Skeletal muscle cell (primary cell): ENCODE measurements at regions not wholly inside any gene's neighbourhood (a gene's known extent, or its start where the extent isn't known, plus 50 kb on each side); places are given as distances from the start of the nearest gene placed in this dataset.

Experiments
- DNase-seq: peaks from one replicate; pipeline ENCODE4 v3.0.0-alpha.2; 2010; ENCODE audit warnings: low read depth
- H3K4me3 ChIP-seq: 2 replicates; pipeline ENCODE4 v1.5.1; 2011; ENCODE audit warnings: low read depth, mild to moderate bottlenecking, control low read depth, low read length, moderate library complexity

DNA sequence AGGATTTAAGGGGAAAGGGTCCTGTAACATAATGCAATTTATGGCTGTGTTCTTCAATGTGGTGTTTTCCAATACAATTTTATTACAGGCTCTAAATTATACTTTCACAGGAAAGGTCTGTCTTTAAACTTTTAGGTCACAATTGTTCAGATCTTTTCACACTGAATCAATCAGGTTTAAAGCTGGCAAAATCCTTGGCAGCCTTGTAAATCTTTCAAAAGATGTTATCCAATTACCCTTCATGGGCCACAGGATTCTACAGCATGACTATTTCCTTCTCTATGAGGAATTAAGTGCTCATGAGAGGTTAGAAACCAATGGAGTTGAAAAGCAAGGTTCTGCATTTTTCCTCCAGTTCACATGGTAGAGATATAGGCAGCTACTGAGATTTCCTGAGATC, 211.5 kb upstream of the MIR17HG start:
- H3K4me3 ChIP-seq: no peak overlapping the region
- DNase-seq: no peak

DNA sequence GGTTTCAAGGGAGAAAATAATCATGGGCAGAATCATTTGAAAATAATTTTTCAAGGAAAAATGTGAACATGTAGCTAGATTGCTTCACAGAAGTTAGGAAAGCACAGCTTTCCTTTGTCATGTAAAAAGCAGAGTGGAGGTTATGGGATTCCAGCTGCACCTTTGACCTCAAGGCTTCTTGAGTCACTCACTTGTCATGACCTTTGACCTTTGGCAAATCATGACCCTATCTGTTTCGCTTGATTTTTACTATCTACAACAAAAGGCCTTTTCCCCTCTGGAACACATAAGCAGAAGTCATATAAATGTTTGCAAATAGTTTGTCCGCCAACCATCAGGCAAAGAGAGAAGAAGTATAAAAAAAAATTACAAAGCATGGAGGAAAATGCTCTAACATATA, 210.7 kb upstream of the MIR17HG start:
- DNase-seq: no peak
- H3K4me3 ChIP-seq: no peak overlapping the region

DNA sequence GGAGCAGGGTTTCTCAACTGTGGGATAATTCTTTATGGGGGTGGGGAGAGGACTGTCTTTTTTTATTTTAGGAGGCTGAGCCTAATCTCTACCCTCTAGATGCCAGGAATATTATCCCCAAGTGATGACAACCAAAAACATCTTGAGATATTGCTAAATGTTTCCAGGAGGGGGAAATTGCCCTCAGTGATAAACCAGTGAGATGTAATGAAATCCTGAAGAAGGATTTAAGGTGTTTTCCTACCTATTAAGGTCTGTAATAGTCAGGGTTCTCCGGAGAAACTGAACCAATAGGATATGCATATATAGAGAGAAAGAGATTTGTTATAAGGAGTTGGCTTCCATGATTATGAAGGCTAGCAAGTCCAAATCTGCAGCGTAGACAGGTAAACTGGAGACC, 208.3 kb upstream of the MIR17HG start:
- DNase-seq: no peak

DNA sequence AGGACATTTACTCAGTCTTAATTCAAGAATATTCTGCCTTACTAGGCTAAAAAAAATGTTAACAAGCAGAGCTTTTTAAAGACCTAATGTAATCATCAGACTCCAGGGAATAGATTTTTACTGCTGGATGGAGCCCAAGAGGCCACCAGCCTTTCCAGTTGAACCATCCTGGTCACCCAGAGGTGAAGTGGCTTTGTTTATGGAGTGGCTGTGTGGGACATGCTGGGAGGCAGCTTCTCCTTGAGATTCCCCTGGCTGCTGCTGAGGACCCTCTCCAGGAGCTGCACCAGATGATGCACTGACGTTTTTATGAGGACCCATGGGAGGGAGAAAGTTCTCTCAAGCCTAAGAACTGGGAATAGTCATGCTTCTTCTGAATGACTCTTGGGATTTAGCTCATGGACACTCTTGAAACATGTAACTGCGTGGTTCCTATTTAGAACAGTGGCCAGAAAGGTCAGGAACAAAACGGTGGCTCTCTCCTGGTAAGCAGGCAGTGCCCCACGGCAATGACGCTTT, 205.9 kb upstream of the MIR17HG start:
- DNase-seq: peak; percentile 83
- no peak overlapping the region for H3K4me3 ChIP-seq

More for the DNA sequence above, 208.3 kb upstream of the MIR17HG start:
- no peak overlapping the region for H3K4me3 ChIP-seq

DNA sequence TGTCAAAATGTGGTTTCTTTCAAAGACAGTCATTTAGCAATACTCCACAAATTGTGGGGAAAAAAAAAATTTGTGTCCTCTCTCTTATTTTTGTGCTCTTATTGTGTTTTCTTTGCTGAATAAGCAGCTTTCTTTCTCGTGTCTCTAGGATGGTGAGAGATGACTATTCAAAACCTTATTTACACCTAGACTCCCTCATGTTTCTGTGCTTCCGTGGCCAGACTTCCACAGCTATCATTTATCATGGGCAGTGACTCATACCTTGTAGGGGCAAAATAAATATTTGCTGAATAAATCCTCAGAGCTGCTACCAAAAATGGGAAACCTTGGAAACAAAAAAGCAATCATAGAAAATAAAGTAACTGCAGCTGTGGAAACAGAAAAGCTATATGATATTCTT, 204.9 kb upstream of the MIR17HG start:
- peak; percentile 74 for DNase-seq
- no peak overlapping the region for H3K4me3 ChIP-seq

DNA sequence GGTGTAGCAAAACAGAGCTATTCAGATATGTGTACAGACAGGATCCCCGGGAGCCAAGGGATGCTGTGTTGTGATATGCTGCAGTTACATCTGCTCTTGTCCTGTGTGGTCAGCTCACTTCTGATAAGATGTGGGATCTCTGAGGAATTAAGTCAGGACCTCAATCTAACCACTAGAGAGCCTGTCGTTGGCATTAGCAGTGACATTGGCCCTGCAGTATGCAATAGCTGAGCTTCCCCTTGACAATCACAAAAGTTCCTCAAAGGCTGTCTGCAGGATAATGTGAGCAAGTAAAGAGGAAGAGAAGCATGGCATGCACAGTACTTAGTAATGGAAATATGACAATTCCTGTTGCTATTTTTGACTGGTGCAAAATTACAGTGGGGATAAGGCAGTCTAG, 203.4 kb upstream of the MIR17HG start:
- H3K4me3 ChIP-seq: no peak overlapping the region
- DNase-seq: no peak

DNA sequence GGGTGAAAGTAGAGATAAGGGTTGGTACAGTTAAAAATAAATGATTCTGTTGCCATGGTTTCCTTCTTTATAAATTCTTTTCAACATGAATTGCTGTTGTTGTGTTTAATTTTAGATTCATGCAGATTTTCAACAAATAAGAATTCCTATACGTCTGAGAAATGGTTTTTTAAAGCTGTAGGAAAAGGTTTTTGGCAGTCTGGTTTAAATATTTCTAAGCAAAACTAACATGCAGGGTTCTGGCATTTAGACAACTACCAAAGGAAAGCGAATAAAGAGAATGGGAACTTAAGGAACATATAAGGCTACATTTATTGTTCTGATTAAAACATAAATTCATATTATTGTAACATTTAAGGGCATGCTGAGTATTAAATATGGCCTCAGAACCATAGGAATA, 203.0 kb upstream of the MIR17HG start:
- no peak overlapping the region for H3K4me3 ChIP-seq
- no peak for DNase-seq

DNA sequence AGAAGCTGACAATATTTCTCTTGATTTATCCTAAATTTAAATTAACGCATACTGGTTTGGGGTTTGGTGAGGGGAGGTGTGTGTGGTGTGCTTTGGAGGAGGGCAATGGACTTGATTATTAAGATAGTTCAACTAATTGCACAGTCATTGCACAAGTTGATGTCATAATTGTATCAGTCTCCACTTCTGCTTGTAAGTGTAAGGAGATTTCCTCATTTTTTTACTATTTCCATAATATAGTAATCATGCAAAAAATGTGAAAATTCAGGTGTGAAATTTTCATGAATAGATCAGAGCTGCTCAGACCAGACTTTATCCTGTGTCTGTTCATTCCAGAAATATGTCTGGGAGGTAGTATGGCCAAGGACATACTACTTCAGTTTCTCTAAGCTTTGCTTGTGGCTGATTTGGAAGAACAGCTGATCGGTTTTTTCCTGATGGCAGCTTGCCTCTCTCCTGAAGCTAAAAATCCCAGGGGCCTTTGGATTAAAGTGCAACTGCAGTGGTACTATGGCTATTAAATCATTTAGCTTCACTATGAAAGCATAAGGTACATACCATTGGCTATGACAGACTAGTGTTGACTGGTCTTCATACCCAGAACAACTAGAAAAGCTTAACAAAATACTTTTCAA, 201.8 kb upstream of the MIR17HG start:
- DNase-seq: no peak
- H3K4me3 ChIP-seq: no peak overlapping the region

DNA sequence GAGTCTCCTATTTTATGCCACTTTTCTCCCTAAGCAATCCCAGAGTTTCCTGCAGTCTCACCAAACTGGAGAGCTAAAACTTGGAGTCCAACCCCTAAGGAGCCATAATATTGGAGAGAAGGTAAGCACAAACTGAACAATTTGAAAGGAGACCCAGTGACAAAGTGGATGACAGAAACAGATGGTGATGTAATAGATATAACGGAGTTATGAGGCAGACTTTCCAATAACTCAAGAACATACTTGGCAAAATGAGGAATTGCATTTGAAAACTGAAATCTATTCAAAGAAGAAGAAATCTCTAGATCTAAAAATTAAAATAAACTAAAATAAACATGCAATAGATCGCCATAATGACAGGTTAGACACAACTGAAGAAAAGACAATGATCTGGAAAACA, 200.9 kb upstream of the MIR17HG start:
- no peak for DNase-seq
- H3K4me3 ChIP-seq: no peak overlapping the region

DNA sequence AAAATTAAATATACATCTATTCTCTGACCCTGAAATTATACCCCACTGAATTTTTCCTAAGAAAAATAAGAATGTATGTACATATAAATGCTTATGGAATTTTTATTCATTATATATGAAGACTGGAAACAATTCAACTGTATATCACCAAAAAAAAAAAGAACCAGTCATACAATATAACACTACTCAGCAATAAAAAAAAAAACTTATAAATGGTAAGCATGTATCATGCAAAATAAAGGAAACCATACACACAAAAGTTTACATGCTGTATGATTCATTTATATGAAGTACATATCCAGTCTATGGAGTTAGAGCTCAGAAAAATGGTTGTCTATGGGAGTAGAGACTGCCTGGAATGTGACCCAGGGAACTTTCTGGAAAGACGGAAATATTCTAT, 199.4 kb upstream of the MIR17HG start:
- no peak for DNase-seq

DNA sequence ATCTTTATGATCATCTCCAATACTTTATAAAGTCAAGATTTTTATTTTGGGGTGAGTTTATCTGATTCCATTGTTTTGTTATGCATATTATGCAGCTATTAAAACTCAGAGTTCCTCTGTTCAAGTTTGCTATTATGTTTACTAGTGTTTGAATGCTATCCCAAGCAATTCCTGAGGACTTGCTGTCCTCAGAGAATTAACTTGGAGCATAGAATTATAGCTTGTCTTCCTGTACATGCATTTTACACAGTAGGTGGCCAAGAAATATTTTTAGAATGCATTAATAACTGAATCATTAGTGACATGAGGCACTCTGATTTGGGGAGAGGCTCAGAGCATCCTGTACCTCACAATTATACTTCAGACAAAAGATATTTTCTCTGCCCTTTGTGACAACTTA, 195.6 kb upstream of the MIR17HG start:
- H3K4me3 ChIP-seq: no peak overlapping the region
- no peak for DNase-seq

More for the DNA sequence above, 199.4 kb upstream of the MIR17HG start:
- H3K4me3 ChIP-seq: no peak overlapping the region

DNA sequence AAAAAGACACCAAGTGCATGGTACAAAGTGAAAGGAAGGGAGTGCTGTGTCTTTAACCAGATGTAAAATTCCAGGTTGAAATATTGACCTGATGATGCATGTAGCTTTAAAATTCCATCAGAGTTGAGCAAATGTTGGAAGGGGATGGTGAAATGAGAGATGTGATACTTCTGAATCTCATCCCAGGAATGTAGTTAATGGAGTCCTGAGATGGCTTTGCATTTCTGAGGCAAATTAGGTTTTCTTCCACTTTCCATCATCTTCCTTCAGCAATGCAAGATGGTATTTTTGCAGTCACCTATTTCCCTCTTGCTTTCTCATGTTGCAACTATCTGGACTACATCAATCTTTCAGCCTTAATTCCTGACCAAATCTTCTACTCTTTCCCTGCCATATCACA, 194.1 kb upstream of the MIR17HG start:
- H3K4me3 ChIP-seq: no peak overlapping the region
- DNase-seq: peak; percentile 54

DNA sequence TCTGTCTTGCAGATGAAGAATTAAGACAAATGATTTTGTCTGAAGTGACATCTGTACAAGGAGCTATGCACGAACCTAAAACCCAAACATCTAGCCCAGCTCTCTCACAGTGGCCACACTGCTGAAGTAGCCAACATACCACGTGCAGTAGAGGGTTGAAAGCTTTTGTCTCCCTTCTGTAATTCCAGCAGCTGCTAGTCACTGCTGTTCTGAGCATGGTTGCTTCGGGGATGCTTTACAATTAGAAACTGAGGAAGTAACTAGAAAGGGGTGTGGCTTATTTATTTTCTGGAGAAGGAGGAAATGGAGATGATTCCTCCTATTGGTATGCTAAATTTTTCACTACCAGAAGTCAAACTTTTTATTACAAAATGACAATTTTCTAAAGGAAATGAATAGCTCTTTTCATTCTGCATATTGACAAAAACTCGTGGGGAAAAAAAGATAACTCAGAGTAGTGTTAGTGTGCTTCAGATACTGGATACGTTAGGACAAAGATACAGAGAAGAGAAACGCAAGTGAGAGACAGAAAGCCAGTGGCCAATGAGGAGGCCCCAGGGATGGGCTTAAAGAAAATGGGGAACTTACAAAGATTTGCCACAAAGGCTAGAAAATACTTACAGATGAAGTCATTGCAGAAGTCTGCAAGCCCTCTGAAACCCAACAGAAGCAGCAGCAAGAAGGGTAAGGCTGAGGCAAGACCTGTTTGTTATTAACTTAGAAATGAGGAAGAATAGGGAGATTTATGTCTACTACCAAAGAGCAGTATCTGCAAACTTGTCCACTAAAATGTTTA, 192.7 kb upstream of the MIR17HG start:
- no peak for DNase-seq
- no peak overlapping the region for H3K4me3 ChIP-seq

DNA sequence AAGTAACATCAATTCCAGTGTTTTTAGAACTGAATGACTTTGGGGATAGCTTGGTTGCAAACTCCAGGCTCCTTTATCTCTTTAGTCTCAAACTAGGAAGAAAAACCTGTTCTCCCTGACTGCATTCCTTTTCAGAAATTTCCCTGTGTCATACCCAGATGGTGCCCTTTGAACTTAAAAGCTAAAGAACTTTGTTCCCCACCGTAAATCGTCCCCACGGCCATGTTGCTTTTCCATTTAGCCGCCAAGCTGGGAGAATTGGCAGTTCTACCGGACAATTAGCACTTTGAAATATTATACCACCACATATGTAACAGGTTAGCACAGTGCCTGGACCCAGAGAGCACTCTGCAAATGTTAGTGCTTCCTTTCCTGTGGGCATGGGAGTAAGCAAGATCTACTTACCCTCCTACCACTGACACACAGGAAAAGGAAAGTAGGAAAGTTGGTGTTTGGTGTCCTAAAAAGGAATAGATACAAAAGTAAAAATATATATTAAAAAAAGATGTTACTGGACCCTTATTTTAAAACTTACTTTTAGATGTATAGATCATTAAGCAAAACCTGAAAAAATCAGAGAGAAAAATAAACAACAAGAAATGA, 191.9 kb upstream of the MIR17HG start:
- DNase-seq: no peak
- no peak overlapping the region for H3K4me3 ChIP-seq

DNA sequence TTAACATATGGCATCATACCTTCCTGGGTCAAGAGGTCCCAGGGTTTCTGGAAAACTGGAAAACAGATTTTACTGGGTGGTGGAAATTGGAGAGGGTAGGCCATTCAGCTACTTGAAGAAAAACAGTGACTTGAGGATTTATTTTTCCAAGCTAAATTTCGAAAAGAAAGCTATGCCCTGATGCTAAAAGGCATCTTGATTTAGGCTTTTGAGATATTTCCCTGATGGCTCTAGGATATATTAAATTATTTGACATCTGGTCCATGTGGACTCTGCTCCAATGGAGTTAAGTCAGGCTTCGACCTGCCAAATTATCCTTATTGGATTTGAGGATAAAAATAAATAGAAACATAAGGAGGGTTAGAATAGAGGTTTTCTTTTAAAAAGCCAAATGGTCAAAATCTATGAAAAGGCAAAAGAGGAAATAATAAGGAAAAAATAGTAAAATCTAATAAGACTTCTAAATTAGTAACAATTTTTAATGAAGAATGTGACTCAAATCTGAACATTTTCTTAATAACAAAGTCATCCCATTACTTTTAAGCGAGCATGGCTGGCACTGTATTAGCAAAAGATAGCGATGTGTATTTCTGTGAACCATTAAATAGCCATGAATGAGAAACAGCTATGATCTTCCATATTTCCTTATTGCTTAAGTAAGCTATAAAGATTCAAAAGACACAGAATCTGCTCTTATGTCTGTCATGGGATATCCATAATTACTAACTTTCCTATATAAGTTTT, 190.0 kb upstream of the MIR17HG start:
- no peak overlapping the region for H3K4me3 ChIP-seq
- DNase-seq: no peak

DNA sequence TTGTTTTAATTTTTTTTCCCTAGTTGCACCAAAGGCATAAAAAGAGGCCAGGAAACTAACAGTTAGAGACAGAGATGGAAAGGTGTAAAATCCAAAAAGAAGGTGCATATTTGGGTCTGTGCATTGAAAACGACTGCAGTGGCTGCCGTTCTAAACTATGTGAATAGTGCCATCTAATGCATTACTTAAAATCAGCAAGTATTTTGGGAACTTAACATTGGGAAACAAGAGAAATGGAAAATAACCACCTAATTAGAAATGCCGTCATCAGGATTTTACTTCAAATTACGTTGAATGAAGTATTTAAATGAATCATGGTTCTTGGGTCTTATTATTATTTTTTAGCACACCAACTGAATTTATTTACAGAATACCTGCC, 189.5 kb upstream of the MIR17HG start:
- no peak for DNase-seq
- H3K4me3 ChIP-seq: no peak overlapping the region

DNA sequence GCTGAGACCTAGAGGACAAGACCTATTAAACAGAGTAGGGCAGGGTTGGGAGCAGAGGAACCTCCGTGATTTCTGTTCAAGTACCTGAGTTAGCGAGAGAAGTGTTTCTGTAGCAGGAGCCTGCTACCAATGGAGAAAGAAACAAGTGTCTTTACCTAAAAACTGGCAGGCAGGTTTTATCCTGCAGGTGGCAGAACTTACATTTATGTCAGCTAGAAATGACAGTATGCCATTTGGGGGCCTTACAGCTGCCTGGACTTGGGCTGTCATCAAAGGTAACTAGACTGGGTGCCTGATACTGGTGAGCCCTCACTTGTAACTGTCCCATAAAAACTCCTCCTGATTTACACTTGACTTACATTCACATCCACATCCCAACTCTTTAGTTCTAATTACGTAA, 185.3 kb upstream of the MIR17HG start:
- DNase-seq: no peak
- no peak overlapping the region for H3K4me3 ChIP-seq

DNA sequence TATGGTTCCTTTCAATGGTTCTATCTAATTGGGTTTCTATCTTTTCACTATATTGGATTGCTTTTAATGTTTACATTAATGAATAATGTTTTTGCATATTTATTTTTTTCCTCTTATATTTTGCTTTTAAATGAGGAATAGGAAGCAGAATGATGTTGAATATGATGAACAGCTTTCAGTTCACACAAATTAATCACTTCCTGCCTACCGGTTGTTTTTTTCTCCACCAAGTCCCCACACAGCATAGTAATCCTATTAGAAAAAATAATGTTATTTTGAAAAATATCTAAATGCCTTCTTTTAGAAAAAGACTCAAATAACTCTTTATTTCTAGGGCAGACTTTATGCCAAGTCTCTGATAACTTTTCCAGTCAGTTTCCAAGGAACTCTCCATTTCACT, 184.9 kb upstream of the MIR17HG start:
- DNase-seq: no peak
- no peak overlapping the region for H3K4me3 ChIP-seq

DNA sequence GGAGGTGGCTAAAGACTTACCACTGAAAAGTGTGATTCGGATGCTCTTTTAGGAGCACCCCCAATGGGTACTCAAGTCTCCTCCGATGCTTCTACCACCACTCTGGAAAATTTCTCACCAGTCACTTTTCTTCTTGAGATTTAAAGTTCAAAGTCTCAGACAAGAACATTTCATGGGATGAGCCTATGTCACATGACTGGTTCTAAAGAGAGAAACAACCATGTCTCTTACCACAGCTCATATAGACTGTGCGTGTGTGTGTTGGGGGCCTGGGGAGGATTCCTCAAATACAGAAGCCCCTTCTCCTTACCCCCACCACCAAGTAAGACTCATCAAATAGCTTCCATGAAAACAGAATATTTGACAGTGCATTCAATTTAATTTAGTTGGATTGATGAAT, 181.7 kb upstream of the MIR17HG start:
- DNase-seq: no peak
- no peak overlapping the region for H3K4me3 ChIP-seq
